IPS-18c (cell line): ENCODE measurements at regions not wholly inside any gene's neighbourhood (a gene's known extent, or its start where the extent isn't known, plus 50 kb on each side); places are given as distances from the start of the nearest gene placed in this dataset.

Source experiments
- H3K4me3 ChIP-seq: 2 replicates; pipeline ENCODE4 v1.7.0; 2013; ENCODE audit warnings: low read depth, mild to moderate bottlenecking, low read length, moderate library complexity; ENCODE audit not compliant: insufficient read depth
- H3K9me3 ChIP-seq: one replicate; pipeline ENCODE4 v1.6.1; 2013; ENCODE audit warnings: mild to moderate bottlenecking, low read length, moderate library complexity; ENCODE audit not compliant: control insufficient read depth, insufficient read depth

- peaks cover 2% of the 10 kb centered on the region for H3K9me3 ChIP-seq
- H3K4me3 ChIP-seq: no peak overlapping the region
Measured at GRCh38 chr17:77728871-77729270, 229.6 kb upstream of the TNRC6C start.

GRCh38 chr17:77729587-77729986 lies 228.9 kb upstream of the TNRC6C start:
- Histone ChIP-seq H3K4me3 (no peak overlapping the region), H3K9me3 (peaks cover 2% of the 10 kb centered on the region)

- no peak overlapping the region for H3K4me3 ChIP-seq
- H3K9me3 ChIP-seq: peaks cover 2% of the 10 kb centered on the region
Measured at GRCh38 chr17:77730376-77730775, 228.1 kb upstream of the TNRC6C start.

GRCh38 chr17:77733576-77734296 lies 224.8 kb upstream of the TNRC6C start:
- Histone ChIP-seq H3K9me3 (peaks cover 2% of the 10 kb centered on the region), H3K4me3 (no peak overlapping the region)

GRCh38 chr17:77734371-77735080 lies 224.0 kb upstream of the TNRC6C start:
- Histone ChIP-seq H3K9me3 (peaks cover 2% of the 10 kb centered on the region), H3K4me3 (no peak overlapping the region)

GRCh38 chr17:77735081-77735565 lies 223.4 kb upstream of the TNRC6C start:
- H3K9me3 ChIP-seq: peaks cover 2% of the 10 kb centered on the region
- H3K4me3 ChIP-seq: no peak overlapping the region

- no peak overlapping the region for H3K4me3 ChIP-seq
- H3K9me3 ChIP-seq: peaks cover 2% of the 10 kb centered on the region
Measured at GRCh38 chr17:77735566-77736198, 222.8 kb upstream of the TNRC6C start.

GRCh38 chr17:77736199-77736585 lies 222.3 kb upstream of the TNRC6C start:
- Histone ChIP-seq H3K4me3 (no peak overlapping the region), H3K9me3 (peaks cover 2% of the 10 kb centered on the region)

GRCh38 chr17:77736721-77737120 lies 221.8 kb upstream of the TNRC6C start:
- H3K4me3 ChIP-seq: no peak overlapping the region
- peaks cover 2% of the 10 kb centered on the region for H3K9me3 ChIP-seq

- H3K9me3 ChIP-seq: peaks cover 2% of the 10 kb centered on the region
- no peak overlapping the region for H3K4me3 ChIP-seq
Measured at GRCh38 chr17:77737442-77738265, 220.8 kb upstream of the TNRC6C start.

GRCh38 chr17:77738751-77739531 lies 219.6 kb upstream of the TNRC6C start:
- Histone ChIP-seq H3K4me3 (no peak overlapping the region), H3K9me3 (peaks cover 2% of the 10 kb centered on the region)

GRCh38 chr17:77740481-77740880 lies 218.0 kb upstream of the TNRC6C start:
- H3K9me3 ChIP-seq: peaks cover 2% of the 10 kb centered on the region
- no peak overlapping the region for H3K4me3 ChIP-seq

GRCh38 chr17:77741109-77741508 lies 217.4 kb upstream of the TNRC6C start:
- Histone ChIP-seq H3K4me3 (no peak overlapping the region), H3K9me3 (peaks cover 2% of the 10 kb centered on the region)

GRCh38 chr17:77742579-77742978 lies 215.9 kb upstream of the TNRC6C start:
- Histone ChIP-seq H3K4me3 (no peak overlapping the region), H3K9me3 (peaks cover 2% of the 10 kb centered on the region)

- Histone ChIP-seq H3K4me3 (no peak overlapping the region; the same call in 1 of the 2 replicates), H3K9me3 (peaks cover 2% of the 10 kb centered on the region)
Measured at GRCh38 chr17:77744066-77744988, 214.2 kb upstream of the TNRC6C start.

- H3K9me3 ChIP-seq: peaks cover 2% of the 10 kb centered on the region
- H3K4me3 ChIP-seq: no peak overlapping the region
Measured at GRCh38 chr17:77745702-77746101, 212.8 kb upstream of the TNRC6C start.
